ENCODE measurements at regions not wholly inside any gene's neighbourhood (a gene's known extent, or its start where the extent isn't known, plus 50 kb on each side); places are given as distances from the start of the nearest gene placed in this dataset.

- TF ChIP-seq POLR2A (IDR thresholded peaks at IDR 0.05) (no peak), EP300 (IDR thresholded peaks at IDR 0.05; ENCODE audit: low read depth) (no peak)
- TF ChIP-seq, protein P1, sequence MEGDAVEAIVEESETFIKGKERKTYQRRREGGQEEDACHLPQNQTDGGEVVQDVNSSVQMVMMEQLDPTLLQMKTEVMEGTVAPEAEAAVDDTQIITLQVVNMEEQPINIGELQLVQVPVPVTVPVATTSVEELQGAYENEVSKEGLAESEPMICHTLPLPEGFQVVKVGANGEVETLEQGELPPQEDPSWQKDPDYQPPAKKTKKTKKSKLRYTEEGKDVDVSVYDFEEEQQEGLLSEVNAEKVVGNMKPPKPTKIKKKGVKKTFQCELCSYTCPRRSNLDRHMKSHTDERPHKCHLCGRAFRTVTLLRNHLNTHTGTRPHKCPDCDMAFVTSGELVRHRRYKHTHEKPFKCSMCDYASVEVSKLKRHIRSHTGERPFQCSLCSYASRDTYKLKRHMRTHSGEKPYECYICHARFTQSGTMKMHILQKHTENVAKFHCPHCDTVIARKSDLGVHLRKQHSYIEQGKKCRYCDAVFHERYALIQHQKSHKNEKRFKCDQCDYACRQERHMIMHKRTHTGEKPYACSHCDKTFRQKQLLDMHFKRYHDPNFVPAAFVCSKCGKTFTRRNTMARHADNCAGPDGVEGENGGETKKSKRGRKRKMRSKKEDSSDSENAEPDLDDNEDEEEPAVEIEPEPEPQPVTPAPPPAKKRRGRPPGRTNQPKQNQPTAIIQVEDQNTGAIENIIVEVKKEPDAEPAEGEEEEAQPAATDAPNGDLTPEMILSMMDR (IDR thresholded peaks at IDR 0.05) = no peak
These were observed 61.0 kb upstream of the DCAF8L1 start for GRCh38 chrX:28042260-28042659.

All from transverse colon (tissue), 3 donors.